Peyer's patch (tissue), 4 donors: ENCODE measurements at regions not wholly inside any gene's neighbourhood (a gene's known extent, or its start where the extent isn't known, plus 50 kb on each side); places are given as distances from the start of the nearest gene placed in this dataset.

Experiments
- POLR2A ChIP-seq, 2 donors: fragments of 450-650 bp; IDR thresholded peaks; one replicate each; pipeline ENCODE4 v1.5.1; 2017; ENCODE audit warnings: antibody characterized with exemption in 2 of 2, mild to moderate bottlenecking in 2 of 2, moderate library complexity in 2 of 2
- TF ChIP-seq, protein P1 (sequence below), 6 experiments: fragments of 450-650 bp in 4 of 6; fragments of 200-600 bp in 2 of 6; sonication (generic) in 1 of 6; IDR thresholded peaks; one replicate each; pipeline ENCODE4 v1.5.1; 2017 to 2019; ENCODE audit warnings: antibody characterized with exemption in 6 of 6, mild to moderate bottlenecking in 3 of 6, moderate library complexity in 1 of 6

GRCh38 chr12:124682425-124683151, 115.2 kb upstream of the NCOR2 start:
- TF ChIP-seq, protein P1, sequence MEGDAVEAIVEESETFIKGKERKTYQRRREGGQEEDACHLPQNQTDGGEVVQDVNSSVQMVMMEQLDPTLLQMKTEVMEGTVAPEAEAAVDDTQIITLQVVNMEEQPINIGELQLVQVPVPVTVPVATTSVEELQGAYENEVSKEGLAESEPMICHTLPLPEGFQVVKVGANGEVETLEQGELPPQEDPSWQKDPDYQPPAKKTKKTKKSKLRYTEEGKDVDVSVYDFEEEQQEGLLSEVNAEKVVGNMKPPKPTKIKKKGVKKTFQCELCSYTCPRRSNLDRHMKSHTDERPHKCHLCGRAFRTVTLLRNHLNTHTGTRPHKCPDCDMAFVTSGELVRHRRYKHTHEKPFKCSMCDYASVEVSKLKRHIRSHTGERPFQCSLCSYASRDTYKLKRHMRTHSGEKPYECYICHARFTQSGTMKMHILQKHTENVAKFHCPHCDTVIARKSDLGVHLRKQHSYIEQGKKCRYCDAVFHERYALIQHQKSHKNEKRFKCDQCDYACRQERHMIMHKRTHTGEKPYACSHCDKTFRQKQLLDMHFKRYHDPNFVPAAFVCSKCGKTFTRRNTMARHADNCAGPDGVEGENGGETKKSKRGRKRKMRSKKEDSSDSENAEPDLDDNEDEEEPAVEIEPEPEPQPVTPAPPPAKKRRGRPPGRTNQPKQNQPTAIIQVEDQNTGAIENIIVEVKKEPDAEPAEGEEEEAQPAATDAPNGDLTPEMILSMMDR (IDR thresholded peaks at IDR 0.05): no peak
- no peak for TF ChIP-seq POLR2A (IDR thresholded peaks at IDR 0.05)
